Mesothelial cell of epicardium (in vitro differentiated cells): ENCODE measurements at regions not wholly inside any gene's neighbourhood (a gene's known extent, or its start where the extent isn't known, plus 50 kb on each side); places are given as distances from the start of the nearest gene placed in this dataset.

ENCODE experiments used
- DNase-seq, 2 experiments: peaks; one replicate each; pipeline ENCODE4 v3.0.0; 2021; ENCODE audit warnings: low spot score in 2 of 2; ENCODE audit not compliant: unreplicated experiment in 2 of 2
- H3K27ac Mint-ChIP-seq: 2 replicates; pipeline ENCODE4 v1.8.0; 2021; ENCODE audit warnings: mixed read lengths
- H3K27me3 Mint-ChIP-seq: 2 replicates; pipeline ENCODE4 v1.8.0; 2021; ENCODE audit warnings: low read depth, mixed read lengths
- H3K36me3 Mint-ChIP-seq: 2 replicates; pipeline ENCODE4 v1.8.0; 2021; ENCODE audit warnings: mixed read lengths
- H3K4me1 Mint-ChIP-seq: 2 replicates; pipeline ENCODE4 v1.8.0; 2021; ENCODE audit warnings: mixed read lengths
- H3K4me3 Mint-ChIP-seq: 2 replicates; pipeline ENCODE4 v1.8.0; 2021; ENCODE audit warnings: mild to moderate bottlenecking, moderate library complexity, mixed read lengths
- H3K9me3 Mint-ChIP-seq: 2 replicates; pipeline ENCODE4 v1.8.0; 2021; ENCODE audit warnings: mixed read lengths
- TF ChIP-seq, protein P1 (sequence below): fragments of 200-600 bp; sonication (generic); IDR thresholded peaks from one replicate; pipeline ENCODE4 v1.5.0; 2021; ENCODE audit warnings: antibody characterized with exemption; ENCODE audit not compliant: unreplicated experiment

GRCh38 chr16:73888840-73889490 lies 407.6 kb upstream of the PSMD7 start:
- no peak for DNase-seq
- H3K4me1 Mint-ChIP-seq = peaks cover 17% of the 10 kb centered on the region

DNA sequence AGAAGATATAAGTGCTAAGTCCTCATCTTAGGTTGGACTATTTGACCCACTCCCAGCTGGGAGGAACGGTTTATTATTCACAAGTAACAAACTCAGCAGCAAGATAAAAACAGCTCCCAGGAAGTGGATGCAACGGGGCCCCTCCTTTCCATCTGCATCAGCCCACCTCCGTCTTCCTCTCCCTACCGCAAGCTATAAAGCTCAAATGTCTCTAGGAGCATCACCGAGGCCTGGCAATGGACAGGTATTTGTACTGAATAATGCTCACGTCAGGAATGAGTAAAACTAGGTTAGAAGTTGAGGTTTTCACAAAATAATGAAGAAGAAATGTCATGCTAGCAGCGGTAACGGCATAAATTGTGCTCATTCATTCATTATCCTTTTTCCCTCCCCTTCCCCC lies 408.7 kb upstream of the PSMD7 start:
- Mint-ChIP-seq H3K27me3 (peaks cover 53% of the 10 kb centered on the region), H3K4me3 (no peak overlapping the region), H3K27ac (no peak overlapping the region), H3K9me3 (no peaks in the 10 kb centered on the region), H3K36me3 (no peaks in the 10 kb centered on the region), H3K4me1 (peaks cover 17% of the 10 kb centered on the region)
- DNase-seq = no peak
- TF ChIP-seq, protein P1, sequence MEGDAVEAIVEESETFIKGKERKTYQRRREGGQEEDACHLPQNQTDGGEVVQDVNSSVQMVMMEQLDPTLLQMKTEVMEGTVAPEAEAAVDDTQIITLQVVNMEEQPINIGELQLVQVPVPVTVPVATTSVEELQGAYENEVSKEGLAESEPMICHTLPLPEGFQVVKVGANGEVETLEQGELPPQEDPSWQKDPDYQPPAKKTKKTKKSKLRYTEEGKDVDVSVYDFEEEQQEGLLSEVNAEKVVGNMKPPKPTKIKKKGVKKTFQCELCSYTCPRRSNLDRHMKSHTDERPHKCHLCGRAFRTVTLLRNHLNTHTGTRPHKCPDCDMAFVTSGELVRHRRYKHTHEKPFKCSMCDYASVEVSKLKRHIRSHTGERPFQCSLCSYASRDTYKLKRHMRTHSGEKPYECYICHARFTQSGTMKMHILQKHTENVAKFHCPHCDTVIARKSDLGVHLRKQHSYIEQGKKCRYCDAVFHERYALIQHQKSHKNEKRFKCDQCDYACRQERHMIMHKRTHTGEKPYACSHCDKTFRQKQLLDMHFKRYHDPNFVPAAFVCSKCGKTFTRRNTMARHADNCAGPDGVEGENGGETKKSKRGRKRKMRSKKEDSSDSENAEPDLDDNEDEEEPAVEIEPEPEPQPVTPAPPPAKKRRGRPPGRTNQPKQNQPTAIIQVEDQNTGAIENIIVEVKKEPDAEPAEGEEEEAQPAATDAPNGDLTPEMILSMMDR = no peak

More at GRCh38 chr16:73888840-73889490, 407.6 kb upstream of the PSMD7 start:
- Mint-ChIP-seq H3K27ac (no peak overlapping the region), H3K36me3 (no peaks in the 10 kb centered on the region), H3K27me3 (peaks cover 54% of the 10 kb centered on the region), H3K9me3 (no peaks in the 10 kb centered on the region), H3K4me3 (no peak overlapping the region)
- TF ChIP-seq, protein P1 = no peak

DNA sequence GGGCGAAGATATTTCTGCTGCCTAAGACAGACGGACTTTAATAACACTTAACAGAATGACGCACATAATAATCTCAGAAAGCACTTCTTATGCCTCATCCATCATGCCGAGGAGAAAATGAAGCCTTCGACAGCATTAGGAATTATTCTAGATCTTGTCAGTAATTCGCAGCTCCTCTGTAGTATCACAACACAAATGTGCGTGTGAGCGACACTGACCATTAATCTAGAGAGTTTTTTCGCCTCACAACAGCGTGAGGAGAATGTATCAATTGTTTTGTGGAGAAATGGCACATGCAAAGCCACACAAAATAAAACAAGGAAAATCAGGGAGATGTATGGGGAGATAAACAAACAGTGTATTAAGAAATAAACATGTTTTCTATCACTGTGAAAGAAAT lies 410.2 kb upstream of the PSMD7 start:
- H3K4me3 Mint-ChIP-seq = no peak overlapping the region

DNA sequence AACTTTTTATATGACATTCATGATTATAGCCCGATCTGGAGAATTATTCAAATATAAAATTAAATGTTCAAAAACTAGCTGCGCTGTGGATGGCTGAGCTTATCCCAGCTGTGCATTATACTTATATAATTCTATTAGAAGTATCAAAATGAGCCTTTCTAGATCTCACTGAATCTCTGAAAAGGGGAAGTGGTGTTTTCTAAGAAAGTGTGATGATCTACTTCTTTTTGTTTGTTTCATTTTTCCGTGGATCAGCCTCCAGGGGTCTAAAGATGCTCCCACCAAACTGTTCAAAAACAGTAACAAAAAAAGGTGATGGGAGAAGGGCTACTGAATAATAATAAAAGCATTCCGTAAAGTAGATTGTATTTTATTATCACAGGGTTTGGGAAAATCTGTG lies 411.3 kb upstream of the PSMD7 start:
- H3K9me3 Mint-ChIP-seq = no peaks in the 10 kb centered on the region
- no peak overlapping the region for H3K4me3 Mint-ChIP-seq
- TF ChIP-seq, protein P1 = no peak
- peaks cover 39% of the 10 kb centered on the region for H3K27me3 Mint-ChIP-seq
- no peak overlapping the region for H3K27ac Mint-ChIP-seq
- no peaks in the 10 kb centered on the region for H3K36me3 Mint-ChIP-seq
- H3K4me1 Mint-ChIP-seq = peaks cover 14% of the 10 kb centered on the region
- DNase-seq = no peak

More for the DNA sequence above, 410.2 kb upstream of the PSMD7 start:
- peaks cover 24% of the 10 kb centered on the region for H3K4me1 Mint-ChIP-seq
- H3K27me3 Mint-ChIP-seq = peaks cover 49% of the 10 kb centered on the region
- TF ChIP-seq, protein P1 = no peak
- H3K9me3 Mint-ChIP-seq = no peaks in the 10 kb centered on the region
- H3K27ac Mint-ChIP-seq = no peak overlapping the region
- no peaks in the 10 kb centered on the region for H3K36me3 Mint-ChIP-seq
- DNase-seq = no peak

DNA sequence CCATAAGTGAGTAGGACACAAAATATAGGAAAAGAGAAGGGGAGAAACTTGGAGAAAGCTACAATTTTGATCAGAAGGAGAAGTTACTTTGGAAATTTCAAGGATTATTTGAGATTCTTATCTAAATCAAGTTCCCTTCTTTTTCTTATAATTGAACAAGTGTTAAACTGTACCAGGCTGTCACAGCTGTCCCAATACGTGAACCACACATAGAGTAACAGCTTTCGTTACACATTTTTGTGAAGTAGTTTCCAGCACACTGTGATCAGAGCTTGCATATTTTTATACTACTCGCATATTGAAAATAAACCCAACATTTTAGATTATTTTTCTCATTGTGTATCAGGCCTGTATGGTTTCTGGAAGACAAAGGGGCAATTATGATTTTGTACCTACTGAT lies 412.8 kb upstream of the PSMD7 start:
- no peak for DNase-seq
- TF ChIP-seq, protein P1 = no peak
- Mint-ChIP-seq H3K9me3 (no peaks in the 10 kb centered on the region), H3K36me3 (no peaks in the 10 kb centered on the region), H3K27ac (no peak overlapping the region), H3K27me3 (peaks cover 28% of the 10 kb centered on the region), H3K4me1 (peaks cover 14% of the 10 kb centered on the region), H3K4me3 (no peak overlapping the region)

DNA sequence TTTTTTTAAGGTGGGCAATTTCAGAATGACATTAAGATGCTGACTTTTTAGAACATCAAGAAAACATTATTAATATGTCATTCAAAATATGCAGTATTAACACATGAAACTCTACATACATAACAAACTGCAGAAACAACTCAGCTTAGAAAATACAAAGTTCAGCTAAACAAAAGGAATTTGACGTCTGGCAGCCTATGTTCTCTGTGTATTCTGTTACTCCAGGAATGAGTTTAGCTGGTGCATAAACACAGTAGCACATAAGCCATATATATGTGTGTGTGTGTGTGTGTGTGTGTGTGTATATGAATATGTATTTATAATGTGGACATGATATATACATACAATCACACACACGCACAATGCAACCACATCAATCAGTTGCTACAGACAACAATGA lies 413.5 kb upstream of the PSMD7 start:
- Mint-ChIP-seq H3K4me3 (no peak overlapping the region), H3K9me3 (no peaks in the 10 kb centered on the region), H3K27ac (no peak overlapping the region), H3K36me3 (no peaks in the 10 kb centered on the region), H3K27me3 (peaks cover 23% of the 10 kb centered on the region), H3K4me1 (peaks cover 14% of the 10 kb centered on the region)
- TF ChIP-seq, protein P1 = no peak
- no peak for DNase-seq
